ENCODE measurements at regions not wholly inside any gene's neighbourhood (a gene's known extent, or its start where the extent isn't known, plus 50 kb on each side); places are given as distances from the start of the nearest gene placed in this dataset.

DNA sequence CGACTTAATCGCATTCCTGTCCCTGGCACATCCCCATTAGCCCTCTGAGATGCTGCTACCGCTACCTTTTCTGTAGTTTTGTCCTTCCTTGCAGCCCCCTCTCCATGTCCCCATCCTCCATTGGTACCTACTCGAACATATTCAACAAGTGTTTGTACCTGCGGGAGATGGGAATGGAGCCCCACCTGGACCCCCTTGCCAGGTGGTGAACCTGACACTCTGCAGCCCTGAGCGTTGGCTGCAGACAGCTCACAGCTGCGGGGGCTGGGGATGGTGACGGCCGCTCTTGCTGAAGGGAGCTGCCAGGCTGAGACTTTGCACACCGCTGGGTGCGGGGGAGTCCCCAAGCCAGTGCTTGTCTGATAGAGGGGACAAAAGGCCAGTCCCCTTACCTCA, 96.3 kb upstream of the DAP start:
- TF ChIP-seq EZH2 (IDR thresholded peaks at IDR 0.05; ENCODE audit: borderline replicate concordance, low read depth, low read length, poor library complexity, severe bottlenecking), result no peak
- TF ChIP-seq, protein P1, sequence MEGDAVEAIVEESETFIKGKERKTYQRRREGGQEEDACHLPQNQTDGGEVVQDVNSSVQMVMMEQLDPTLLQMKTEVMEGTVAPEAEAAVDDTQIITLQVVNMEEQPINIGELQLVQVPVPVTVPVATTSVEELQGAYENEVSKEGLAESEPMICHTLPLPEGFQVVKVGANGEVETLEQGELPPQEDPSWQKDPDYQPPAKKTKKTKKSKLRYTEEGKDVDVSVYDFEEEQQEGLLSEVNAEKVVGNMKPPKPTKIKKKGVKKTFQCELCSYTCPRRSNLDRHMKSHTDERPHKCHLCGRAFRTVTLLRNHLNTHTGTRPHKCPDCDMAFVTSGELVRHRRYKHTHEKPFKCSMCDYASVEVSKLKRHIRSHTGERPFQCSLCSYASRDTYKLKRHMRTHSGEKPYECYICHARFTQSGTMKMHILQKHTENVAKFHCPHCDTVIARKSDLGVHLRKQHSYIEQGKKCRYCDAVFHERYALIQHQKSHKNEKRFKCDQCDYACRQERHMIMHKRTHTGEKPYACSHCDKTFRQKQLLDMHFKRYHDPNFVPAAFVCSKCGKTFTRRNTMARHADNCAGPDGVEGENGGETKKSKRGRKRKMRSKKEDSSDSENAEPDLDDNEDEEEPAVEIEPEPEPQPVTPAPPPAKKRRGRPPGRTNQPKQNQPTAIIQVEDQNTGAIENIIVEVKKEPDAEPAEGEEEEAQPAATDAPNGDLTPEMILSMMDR (conservative IDR thresholded peaks at IDR 0.05; ENCODE audit: low read depth, low read length), result no peak
